GM21390 (cell line): ENCODE measurements at regions not wholly inside any gene's neighbourhood (a gene's known extent, or its start where the extent isn't known, plus 50 kb on each side); places are given as distances from the start of the nearest gene placed in this dataset.

ENCODE experiments used
- ATAC-seq: cut with Tn5 transposase; IDR thresholded peaks from one replicate; pipeline ENCODE4 v1.9.1; 2021; ENCODE audit not compliant: unreplicated experiment

DNA sequence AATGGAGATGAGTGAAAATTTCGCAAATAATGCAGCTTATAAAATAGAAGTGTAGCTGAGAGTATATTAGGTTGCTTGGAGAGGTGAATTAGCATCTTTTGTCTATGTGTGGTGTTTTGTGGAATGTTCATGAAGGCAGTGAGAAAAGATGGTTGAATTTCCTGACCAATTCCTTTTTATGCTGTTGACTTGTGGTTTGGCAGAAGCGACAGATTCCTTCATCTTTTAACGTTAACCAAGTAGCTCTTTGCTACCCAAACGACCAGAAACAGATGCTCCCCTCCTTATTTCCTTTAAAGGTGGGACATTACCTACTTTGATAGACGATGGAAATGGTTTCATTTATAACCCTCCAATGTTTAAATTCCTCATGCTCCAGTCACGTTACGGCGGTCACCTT lies 390.5 kb downstream of the QKI start:
- ATAC-seq: no peak

- ATAC-seq: no peak
Measured at GRCh38 chr6:163802267-163802666, 387.7 kb downstream of the QKI start.

DNA sequence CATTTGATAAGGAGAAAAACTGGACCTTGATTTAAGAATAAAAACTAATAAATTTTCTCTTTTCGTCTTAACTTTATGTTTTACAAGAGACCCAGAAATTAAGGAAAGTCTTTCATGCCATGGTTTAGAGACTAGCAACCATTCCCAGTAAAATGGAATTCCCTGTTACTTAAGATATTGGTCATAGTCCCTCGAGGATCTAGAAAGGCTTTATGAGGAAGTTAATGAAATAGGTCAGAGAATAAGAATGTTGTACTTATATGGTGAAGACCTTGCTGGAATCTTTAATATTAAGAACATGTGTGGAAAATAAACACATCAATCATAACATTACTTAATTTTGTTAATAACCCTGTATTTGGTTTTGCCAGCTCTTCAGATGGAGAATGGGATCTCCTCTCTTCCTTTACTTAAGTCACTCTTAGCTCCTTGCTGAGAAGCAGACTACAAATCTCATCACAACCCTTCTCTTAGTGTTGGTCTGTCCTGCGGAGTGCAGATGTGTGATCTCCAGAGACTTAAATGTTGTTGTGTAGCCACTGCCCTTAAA lies 382.9 kb downstream of the QKI start:
- ATAC-seq: no peak

- ATAC-seq: peak; percentile 94
Measured at GRCh38 chr6:163793011-163793983, 378.8 kb downstream of the QKI start.

DNA sequence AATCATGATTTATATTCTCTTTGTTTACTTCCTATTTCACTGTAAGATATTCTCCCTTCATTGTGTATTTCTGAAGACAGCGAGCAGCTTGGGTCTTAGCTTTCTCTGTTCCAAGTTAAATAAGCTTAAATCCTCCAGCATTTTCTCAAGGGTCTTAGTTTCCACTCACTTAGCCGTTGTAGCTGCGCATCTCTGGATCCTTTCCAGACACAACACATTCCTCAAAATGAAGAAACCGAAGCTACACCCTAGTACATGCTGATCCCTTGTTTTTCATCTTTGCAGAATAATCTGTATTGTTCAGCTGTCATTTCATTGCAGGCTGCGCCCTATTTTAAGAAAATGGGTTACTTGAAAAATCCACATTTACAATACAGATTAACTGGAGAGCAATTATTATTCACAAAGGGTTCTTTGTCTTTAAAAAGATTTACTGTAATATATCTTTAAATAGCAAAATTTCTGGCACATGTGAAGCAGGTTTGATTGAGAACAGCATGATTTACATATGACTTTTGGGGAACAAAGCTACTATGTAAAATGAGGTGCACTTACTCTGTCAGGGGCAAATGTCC lies 375.8 kb downstream of the QKI start:
- no peak for ATAC-seq

DNA sequence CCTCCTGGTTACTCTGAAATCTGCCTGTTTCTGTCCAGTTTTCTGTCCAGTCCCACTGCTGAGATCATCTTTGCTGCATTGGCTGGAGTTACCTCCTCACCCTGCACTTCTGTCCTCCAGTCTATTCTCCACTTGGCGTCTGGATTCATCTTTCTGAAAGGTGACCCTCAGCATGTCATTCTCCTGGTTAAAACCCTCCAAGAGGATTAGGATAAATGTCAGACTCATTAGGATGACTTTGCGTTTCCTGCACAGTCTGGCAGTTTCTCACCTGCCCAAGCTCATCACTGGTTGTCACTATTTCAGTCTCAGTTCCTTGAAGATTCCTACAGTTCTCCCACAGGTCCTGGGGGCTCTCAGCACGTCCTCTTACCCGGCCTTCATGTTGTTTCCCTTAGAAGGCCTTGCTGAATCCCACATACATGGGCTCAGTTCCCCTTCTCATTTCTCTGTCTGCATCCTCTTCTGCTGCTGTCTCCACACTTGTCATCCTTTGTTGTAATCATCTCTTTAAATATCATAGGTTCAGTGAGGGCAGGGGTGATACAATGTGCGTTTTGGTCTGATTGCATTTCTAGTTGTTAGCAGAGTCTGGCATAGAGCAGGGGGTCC lies 374.8 kb downstream of the QKI start:
- ATAC-seq: no peak

GRCh38 chr6:163786995-163787671 lies 372.6 kb downstream of the QKI start:
- ATAC-seq: no peak

- peak; percentile 95 for ATAC-seq
Measured at GRCh38 chr6:163782436-163783003, 368.0 kb downstream of the QKI start.

DNA sequence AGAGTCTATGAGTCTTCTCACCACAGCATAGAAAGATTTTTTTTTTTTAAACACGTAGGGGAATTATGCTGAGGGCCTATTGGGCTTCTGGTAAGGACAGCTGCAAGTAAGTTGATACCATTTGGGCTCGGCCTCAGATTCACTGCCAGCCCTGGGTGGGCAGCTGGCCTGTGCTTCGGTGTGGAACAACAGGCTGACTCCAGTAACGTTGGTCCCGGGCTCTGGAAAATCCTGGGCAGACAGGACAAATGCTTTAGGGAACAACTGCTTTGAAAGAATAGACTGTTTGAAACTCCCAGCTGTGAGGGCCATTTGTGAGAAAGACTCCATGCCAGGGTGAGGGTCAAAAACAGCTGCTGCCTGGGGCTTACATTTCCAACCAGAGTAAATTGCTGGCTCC lies 366.5 kb downstream of the QKI start:
- ATAC-seq: no peak

GRCh38 chr6:163779727-163780284 lies 365.3 kb downstream of the QKI start:
- ATAC-seq: no peak

- no peak for ATAC-seq
Measured at GRCh38 chr6:163777716-163778115, 363.2 kb downstream of the QKI start.

GRCh38 chr6:163776906-163777686 lies 362.6 kb downstream of the QKI start:
- no peak for ATAC-seq

GRCh38 chr6:163776196-163776905 lies 361.8 kb downstream of the QKI start:
- no peak for ATAC-seq

DNA sequence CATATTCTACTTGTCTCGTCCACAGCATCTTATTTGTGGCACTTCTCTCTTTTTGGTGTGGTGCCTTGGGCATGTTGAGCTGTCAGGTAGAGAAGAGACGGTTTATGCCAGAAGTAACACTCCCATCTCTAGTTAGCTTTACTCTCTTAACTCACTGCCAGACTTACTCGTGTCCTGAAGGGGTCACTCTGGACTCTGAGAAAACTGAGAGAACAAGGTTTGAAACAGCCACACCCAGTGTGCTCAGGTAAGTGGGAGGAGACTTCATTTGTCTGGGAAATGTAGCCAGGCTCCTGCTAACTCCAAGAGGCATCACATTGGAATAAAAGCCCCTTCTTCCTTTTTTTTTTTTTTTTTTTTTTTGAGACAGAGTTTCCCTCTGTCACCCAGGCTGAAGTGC lies 360.8 kb downstream of the QKI start:
- ATAC-seq: no peak

GRCh38 chr6:163774485-163774884 lies 360.0 kb downstream of the QKI start:
- no peak for ATAC-seq

DNA sequence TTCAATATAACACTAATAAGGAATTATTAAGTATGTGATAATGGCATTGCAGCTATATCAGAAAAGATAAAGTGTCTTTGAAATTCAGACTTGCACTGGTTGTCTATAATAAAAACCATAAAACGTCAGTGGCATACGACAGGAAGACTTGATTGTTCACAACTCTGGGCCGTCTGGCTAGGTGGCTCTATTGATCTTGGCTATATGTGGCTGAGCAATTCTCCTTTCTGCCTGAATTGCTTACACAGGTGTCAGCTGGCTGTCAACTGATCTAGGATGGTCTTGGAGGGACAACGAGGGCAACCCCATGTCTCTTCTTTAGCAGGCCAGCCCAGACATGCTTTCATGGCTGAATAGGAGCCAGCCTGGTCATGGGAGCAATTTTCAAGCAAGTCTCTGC lies 359.1 kb downstream of the QKI start:
- no peak for ATAC-seq

DNA sequence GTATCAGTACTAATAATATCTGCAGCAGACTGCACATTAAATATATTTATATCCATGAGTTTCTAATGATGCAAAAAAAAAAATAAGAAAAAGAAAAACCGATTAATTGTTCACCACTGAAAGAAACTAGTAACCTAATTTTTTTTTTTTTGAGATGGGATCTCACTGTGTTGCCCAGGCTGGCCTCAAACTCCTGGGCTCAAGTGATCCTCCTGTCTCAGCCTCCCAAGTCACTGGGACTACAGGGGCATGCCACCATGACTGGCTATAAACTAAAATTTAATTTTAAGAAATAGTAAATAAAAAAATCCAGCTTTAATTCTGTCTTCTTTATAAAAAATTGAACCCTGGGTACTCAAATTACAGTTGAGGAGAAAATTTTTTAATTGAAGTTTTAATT lies 358.2 kb downstream of the QKI start:
- ATAC-seq: no peak

GRCh38 chr6:163771180-163771579 lies 356.7 kb downstream of the QKI start:
- no peak for ATAC-seq

- no peak for ATAC-seq
Measured at GRCh38 chr6:163768905-163769304, 354.4 kb downstream of the QKI start.
